NB4 (cell line): ENCODE measurements at regions not wholly inside any gene's neighbourhood (a gene's known extent, or its start where the extent isn't known, plus 50 kb on each side); places are given as distances from the start of the nearest gene placed in this dataset.

ENCODE experiments used
- POLR2A ChIP-seq: IDR thresholded peaks from 2 replicates; pipeline ENCODE4 v1.6.1; 2011; ENCODE audit warnings: mild to moderate bottlenecking; ENCODE audit not compliant: insufficient read length; ENCODE audit errors: extremely low read depth
- TF ChIP-seq, protein P1 (sequence below): IDR thresholded peaks from one replicate; pipeline ENCODE4 v1.5.1; 2012; ENCODE audit warnings: low read depth, low read length

DNA sequence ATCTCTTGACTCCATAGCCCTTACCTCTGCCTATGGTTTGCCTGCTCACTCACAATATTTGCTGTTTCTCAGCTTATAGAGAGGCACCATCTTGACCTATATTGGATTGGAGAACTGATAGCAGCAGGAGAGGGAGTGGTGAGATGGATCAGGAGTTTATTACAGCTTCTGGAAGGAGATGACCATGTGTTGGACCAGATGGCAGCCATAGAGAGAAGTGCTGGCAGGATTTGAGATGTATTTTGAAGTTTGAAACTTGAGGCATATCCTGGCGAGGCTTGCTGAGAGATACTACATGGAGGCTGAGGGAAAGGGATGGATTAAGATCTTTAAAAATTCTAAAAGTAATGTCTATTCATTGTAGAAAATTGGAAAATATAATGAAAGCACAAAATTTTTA lies 198.0 kb upstream of the ZFP64 start:
- TF ChIP-seq, protein P1, sequence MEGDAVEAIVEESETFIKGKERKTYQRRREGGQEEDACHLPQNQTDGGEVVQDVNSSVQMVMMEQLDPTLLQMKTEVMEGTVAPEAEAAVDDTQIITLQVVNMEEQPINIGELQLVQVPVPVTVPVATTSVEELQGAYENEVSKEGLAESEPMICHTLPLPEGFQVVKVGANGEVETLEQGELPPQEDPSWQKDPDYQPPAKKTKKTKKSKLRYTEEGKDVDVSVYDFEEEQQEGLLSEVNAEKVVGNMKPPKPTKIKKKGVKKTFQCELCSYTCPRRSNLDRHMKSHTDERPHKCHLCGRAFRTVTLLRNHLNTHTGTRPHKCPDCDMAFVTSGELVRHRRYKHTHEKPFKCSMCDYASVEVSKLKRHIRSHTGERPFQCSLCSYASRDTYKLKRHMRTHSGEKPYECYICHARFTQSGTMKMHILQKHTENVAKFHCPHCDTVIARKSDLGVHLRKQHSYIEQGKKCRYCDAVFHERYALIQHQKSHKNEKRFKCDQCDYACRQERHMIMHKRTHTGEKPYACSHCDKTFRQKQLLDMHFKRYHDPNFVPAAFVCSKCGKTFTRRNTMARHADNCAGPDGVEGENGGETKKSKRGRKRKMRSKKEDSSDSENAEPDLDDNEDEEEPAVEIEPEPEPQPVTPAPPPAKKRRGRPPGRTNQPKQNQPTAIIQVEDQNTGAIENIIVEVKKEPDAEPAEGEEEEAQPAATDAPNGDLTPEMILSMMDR, result no peak
- TF ChIP-seq POLR2A, result no peak
